Activated T-helper 17 cell treated with anti-CD3 and anti-CD28 coated beads, Interleukin-2, amount 50 U/mL, for 72 hours (primary cell): ENCODE measurements at regions not wholly inside any gene's neighbourhood (a gene's known extent, or its start where the extent isn't known, plus 50 kb on each side); places are given as distances from the start of the nearest gene placed in this dataset.
A peak's percentile ranks its signal among the peaks of the same experiment; 100 is the strongest.

Experiments
- ATAC-seq: fragments of 150-1000 bp; cut with Tn5 transposase; replicated peaks from 2 replicates; pipeline ENCODE4 v1.10.0; 2021; ENCODE audit warnings: mild to moderate bottlenecking, moderate library complexity
- H3K27ac Mint-ChIP-seq: one replicate; pipeline ENCODE4 v1.8.0; 2022; ENCODE audit warnings: mixed read lengths
- H3K27me3 Mint-ChIP-seq: one replicate; pipeline ENCODE4 v1.8.0; 2022; ENCODE audit warnings: mixed read lengths
- H3K36me3 Mint-ChIP-seq: one replicate; pipeline ENCODE4 v1.8.0; 2022; ENCODE audit warnings: low read depth, mild to moderate bottlenecking, mixed read lengths
- H3K4me1 Mint-ChIP-seq: one replicate; pipeline ENCODE4 v1.8.0; 2022; ENCODE audit warnings: mixed read lengths
- H3K4me3 Mint-ChIP-seq: one replicate; pipeline ENCODE4 v1.8.0; 2022; ENCODE audit warnings: mild to moderate bottlenecking, mixed read lengths
- H3K9me3 Mint-ChIP-seq: one replicate; pipeline ENCODE4 v1.8.0; 2022; ENCODE audit warnings: mixed read lengths

DNA sequence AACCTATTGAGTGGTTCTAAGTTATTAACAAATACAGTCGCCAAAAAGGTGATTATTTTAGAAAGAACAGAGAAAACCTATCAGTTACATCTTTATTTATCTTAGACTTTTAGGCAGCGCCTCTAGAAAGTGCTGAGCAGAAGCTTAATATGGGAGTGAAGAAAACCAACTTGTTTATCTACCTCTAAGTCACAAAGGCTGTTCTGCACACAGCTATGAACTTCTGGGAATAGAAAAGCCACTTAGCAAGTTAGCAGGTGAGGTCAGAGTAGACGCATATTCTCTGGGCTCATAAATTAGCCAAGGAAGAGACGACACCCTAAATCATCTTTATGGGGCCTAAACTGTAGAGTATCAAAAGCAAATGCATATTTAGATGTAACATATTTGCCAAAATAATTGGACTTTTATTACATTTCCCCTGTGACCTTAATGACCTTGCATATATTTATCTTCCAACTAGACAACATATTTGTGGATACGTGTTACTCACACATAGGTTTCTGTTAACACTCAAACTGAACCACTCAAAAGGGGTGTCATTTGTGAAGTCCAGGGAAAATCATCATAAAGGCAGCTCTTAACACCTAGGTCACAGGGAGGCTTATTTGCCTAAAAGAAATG lies 267.1 kb downstream of the ADGB start:
- no peaks in the 10 kb centered on the region for H3K36me3 Mint-ChIP-seq
- no peak for ATAC-seq
- H3K4me1 Mint-ChIP-seq, result no peaks in the 10 kb centered on the region
- no peak overlapping the region for H3K4me3 Mint-ChIP-seq
- no peak overlapping the region for H3K27ac Mint-ChIP-seq
- H3K27me3 Mint-ChIP-seq, result peaks cover 11% of the 10 kb centered on the region
- H3K9me3 Mint-ChIP-seq, result no peaks in the 10 kb centered on the region

DNA sequence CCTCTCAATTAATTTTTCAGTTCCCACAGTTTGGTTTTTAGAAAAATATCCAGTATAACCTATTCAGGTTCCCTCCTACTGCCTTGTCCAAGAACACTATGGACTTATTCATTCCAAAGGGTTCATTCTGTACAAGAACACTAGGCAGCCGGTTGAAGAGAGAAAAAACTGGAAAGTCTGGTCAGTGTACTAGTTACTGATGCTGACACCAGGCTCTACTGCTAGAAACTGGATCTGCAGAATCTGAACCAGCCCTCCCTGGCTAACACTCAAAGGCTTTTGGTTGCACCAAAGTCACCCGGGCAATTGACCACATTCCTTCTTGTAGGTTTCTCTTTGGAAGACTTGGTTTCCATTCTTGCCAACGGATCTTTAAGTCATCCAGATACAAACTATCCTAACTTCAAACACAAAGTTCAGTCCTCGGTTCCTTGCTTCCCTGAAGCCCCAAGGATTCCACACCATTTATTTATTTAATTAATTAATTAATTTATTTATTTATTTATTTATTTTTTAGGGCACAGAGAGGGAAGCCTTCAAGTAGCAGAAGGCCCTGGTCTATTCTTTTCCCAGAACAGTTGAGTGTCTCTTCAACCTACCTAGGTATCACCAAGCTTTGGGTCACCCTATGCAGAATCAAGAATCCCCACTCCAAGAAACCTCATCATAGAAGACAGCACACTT lies 268.1 kb downstream of the ADGB start:
- Mint-ChIP-seq H3K36me3 (no peaks in the 10 kb centered on the region), H3K4me3 (no peak overlapping the region), H3K27ac (no peak overlapping the region), H3K4me1 (no peaks in the 10 kb centered on the region), H3K27me3 (peaks cover 12% of the 10 kb centered on the region), H3K9me3 (no peaks in the 10 kb centered on the region)
- no peak for ATAC-seq

DNA sequence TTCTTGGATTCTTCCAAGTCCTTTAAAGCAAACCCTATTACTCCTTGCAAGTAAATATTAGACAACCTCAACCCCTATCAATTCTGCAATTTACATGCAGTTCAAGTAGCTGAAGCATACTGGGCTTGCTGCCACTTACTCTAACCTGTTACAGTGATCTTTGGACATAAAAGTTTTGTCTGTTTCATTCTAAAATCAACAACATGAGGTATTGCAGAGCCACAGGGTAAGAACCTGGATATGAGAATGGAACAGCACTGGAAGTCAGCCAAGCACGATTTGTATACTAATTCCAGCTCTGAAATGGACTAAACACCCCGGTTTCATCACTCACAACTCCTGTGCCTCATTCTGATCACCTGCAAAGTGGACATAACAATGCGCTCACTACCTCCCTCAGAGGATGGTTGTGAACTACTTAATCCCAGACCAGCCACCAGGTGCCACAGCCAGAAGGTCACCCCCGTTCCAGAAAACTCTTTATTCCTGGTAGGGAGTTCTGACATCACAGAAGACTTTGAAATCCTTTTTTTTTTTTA lies 270.0 kb downstream of the ADGB start:
- Mint-ChIP-seq H3K36me3 (no peaks in the 10 kb centered on the region), H3K27me3 (peaks cover 14% of the 10 kb centered on the region), H3K27ac (no peak overlapping the region), H3K4me3 (no peak overlapping the region), H3K9me3 (no peaks in the 10 kb centered on the region), H3K4me1 (no peaks in the 10 kb centered on the region)
- no peak for ATAC-seq

DNA sequence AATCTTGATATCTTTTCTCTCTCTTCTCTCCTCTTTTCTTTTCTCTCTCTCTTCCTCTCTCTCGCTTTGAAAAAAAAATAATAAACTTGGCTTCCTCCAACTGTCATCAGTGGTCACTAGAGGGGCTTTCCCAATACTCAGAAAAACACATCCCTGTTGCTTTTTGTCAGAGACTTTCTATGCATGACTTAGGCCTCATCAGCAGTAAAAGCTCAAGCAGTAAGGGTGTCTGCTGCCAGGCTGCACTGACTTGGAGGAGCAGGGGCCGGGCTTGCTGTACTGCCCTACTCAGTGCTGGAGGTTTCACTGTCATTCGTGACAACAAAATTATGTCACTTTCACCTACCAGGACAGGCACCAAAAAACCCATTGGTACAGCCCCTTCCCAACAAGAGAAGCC lies 272.0 kb downstream of the ADGB start:
- H3K4me1 Mint-ChIP-seq, result no peaks in the 10 kb centered on the region
- H3K9me3 Mint-ChIP-seq, result no peaks in the 10 kb centered on the region
- ATAC-seq, result peak; percentile 28
- no peak overlapping the region for H3K4me3 Mint-ChIP-seq
- H3K36me3 Mint-ChIP-seq, result no peaks in the 10 kb centered on the region
- no peak overlapping the region for H3K27ac Mint-ChIP-seq
- peaks cover 11% of the 10 kb centered on the region for H3K27me3 Mint-ChIP-seq

DNA sequence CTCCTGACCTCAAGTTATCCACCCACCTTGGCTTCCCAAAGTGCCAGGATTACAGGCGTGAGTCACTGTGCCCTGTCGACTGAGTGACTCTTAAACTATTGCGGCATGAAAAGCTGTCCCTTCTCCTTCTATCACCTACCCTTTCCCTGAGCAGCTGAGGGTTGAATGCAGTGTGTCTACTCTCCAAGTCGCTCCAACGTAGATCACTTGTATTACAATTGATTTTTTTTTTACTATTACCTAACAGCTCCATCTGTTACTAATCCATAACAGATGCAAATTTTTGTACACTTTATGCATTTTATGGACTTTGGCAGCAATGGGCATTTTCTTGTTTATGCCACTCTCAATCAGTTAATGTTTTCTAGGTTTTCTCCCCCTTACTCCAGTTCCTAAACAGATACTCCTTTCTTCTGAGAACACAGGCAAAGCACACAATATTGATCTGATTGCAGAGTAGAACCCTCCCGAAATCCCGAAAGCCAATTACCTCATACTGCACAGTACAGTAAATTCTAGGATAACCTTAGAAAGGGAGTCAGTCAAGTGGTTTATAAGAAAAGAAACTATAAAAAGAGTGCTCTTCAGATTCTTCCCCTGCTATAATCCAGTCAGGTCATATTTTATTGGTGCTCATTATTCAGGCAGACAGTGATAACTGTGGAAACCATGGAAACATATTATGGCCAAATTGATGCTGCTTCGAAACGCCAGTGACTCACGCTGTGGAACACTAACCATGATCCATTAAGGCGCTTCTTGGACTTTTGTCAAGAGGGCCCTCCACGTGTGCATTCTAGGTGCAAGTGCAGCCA lies 273.0 kb downstream of the ADGB start:
- no peak overlapping the region for H3K27ac Mint-ChIP-seq
- no peak for ATAC-seq
- H3K4me3 Mint-ChIP-seq, result no peak overlapping the region
- H3K9me3 Mint-ChIP-seq, result no peaks in the 10 kb centered on the region
- peaks cover 11% of the 10 kb centered on the region for H3K27me3 Mint-ChIP-seq
- H3K4me1 Mint-ChIP-seq, result no peaks in the 10 kb centered on the region
- no peaks in the 10 kb centered on the region for H3K36me3 Mint-ChIP-seq

DNA sequence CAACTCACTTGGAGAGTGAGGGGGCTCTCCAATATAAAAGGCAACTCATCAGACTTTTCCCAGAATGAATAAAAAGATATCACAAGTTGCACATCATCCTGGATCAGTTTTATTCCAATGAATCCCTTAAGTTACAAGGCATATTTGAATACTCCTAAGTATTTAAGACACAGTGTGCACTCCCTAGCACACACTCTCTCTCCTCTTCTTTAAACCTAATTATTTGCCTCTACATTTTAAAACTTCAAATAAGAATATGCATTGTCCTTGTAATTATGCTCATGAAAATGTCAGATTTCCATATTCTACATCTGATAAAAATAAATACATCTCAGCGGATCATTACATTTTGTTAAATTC lies 273.6 kb downstream of the ADGB start:
- ATAC-seq, result no peak
- Mint-ChIP-seq H3K27me3 (peaks cover 11% of the 10 kb centered on the region), H3K4me1 (no peaks in the 10 kb centered on the region), H3K36me3 (no peaks in the 10 kb centered on the region), H3K27ac (no peak overlapping the region), H3K9me3 (no peaks in the 10 kb centered on the region), H3K4me3 (no peak overlapping the region)

DNA sequence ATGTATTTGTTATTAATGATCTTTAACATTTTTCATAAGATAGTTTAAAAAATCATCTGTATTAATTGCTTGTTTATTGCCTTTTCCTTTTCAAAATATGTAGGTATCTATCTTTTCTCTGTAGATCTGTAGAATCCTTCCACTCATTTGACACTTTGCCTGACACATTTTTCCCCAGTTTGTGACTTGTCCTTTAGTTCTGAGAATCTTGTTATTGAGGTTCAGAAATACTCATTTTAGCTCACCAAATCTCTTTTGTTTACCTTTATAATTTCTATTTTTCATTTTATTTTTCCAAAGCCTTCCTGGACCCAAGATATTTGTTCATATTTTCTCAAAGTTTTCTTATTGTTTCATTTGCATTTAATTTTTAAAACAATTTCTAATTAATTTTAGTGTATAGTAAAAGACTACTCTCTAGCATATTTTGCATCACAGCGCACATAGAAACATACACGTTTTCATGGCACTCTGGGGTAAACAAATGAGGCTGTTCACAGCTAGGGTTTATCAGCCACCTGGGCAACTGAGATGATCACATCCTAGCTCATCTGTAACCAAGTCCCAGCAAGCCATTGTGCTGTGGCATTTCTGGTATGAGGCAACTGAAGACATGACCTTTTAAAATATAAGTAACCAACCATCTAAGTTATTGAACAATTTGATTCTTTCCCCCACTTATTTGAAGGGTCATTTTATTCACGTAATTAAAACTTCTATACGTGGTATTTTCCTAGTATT lies 275.7 kb downstream of the ADGB start:
- Mint-ChIP-seq H3K27me3 (peaks cover 11% of the 10 kb centered on the region), H3K4me3 (no peak overlapping the region), H3K27ac (no peak overlapping the region), H3K9me3 (no peaks in the 10 kb centered on the region), H3K4me1 (no peaks in the 10 kb centered on the region), H3K36me3 (no peaks in the 10 kb centered on the region)
- ATAC-seq, result no peak

DNA sequence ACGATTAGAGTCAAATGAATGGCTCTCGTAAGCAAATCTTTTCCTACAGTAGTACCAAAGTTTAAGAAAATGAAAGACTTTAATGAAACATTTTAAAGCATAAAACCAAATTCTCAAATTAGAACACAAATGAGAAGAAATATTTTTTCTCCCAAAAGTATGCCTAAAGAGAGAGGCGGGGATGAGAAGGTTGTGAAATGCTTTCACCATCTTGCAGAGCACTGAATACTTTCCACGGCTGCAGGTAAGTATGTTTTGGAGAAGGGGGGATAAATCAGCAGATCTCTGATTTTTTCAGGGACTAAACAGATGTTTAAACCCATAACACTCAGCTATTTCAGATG lies 277.1 kb downstream of the ADGB start:
- Mint-ChIP-seq H3K4me1 (no peaks in the 10 kb centered on the region), H3K27me3 (peaks cover 3% of the 10 kb centered on the region), H3K4me3 (no peak overlapping the region), H3K36me3 (no peaks in the 10 kb centered on the region), H3K27ac (no peak overlapping the region), H3K9me3 (no peaks in the 10 kb centered on the region)
- ATAC-seq, result no peak

DNA sequence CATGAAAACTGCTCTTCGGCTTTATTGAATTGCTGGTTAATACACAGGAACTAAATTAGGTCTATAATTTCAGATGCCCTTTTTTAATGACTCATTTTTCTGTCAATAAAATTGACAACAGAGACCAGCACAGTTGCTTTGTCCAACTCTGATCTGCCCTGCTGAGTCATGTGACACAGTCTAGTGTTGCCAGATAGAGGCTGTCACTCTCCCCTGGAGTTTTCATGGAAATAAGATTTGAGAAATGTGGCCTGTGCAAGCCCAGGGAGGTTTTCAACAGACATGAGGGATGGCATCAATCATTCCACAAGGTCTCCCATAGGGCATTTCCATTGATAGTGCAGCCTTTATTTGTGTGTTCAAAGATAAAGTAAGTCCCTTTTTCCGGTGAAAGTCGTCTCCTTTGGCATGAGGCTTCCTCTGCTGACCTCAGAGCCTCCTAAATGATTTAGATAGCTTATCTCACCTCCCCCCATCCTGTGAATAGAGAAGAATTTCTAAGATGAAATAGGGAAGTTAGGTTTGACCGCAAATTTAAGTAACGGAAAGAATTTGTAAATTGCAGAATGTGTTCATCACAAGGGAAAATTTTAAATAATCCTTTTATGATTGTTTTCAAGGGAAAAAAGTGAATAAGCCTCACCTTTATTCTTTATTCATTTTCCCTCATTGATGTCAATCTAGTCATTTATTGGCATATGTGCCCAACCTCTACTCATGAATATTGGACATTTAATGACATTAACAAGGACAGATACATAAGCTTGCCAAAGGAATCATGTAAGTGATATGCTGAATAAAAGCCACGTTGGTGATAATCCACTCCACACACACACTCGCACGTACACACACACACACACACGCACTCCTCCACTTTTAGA lies 277.7 kb downstream of the ADGB start:
- no peak overlapping the region for H3K27ac Mint-ChIP-seq
- H3K9me3 Mint-ChIP-seq, result no peaks in the 10 kb centered on the region
- ATAC-seq, result no peak
- no peaks in the 10 kb centered on the region for H3K36me3 Mint-ChIP-seq
- no peak overlapping the region for H3K4me3 Mint-ChIP-seq
- H3K4me1 Mint-ChIP-seq, result no peaks in the 10 kb centered on the region
- peaks cover 3% of the 10 kb centered on the region for H3K27me3 Mint-ChIP-seq

DNA sequence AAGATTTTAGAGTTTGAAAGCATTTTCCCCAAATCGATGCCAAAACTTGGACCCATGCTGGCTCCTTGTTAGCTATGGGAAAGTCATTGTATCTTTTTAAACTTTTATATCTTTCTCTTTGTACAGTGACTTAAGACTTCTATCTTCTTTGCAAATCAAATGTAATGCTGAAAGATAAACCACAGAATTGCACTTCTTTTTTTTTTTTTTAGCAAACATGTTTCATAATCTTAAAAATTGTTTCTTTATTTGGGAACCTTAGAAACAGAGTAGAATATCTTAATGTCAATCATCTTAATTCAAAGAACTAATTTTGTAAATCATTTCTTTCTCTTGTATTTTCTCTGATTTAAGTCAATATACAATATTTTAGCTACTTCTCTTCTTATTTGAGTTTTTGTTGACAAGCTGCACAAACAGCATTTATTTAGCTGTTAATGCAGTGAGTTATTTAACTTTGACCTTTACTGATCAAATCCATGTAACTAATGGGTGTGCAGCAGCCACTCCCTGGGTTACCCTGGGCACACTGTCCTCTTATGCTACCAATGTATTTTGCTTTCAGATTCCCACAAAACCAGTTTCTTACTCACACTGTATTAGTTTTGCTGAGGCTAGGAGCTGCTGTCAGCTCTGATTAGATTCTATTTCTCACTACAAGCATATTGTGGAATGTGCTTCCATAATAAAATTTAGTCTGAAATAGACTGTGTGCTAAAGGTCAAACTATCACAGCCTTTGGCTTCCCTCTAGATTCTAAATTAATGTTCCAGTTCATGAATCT lies 279.6 kb downstream of the ADGB start:
- Mint-ChIP-seq H3K9me3 (no peaks in the 10 kb centered on the region), H3K4me1 (no peaks in the 10 kb centered on the region), H3K27me3 (no peaks in the 10 kb centered on the region), H3K4me3 (no peak overlapping the region), H3K27ac (no peak overlapping the region), H3K36me3 (no peaks in the 10 kb centered on the region)
- ATAC-seq, result no peak

DNA sequence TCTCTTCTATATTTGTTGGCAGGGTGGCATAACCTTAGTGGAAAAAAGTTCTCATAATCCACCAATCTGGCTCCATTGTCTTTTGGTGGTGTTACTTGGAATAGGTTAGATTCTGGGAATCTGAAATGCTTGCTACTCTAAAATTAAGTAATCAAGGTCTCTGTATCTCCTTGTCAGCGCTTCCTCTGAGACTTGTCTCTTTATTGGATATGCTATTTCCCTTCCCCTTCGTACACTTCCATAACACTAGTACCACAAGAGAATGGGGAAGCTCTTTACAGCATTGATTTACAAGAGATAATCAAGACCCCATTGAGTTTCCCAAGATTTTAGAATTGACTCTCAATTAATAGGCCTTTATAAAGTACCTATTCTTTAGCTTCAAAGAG lies 280.2 kb downstream of the ADGB start:
- Mint-ChIP-seq H3K4me1 (no peaks in the 10 kb centered on the region), H3K4me3 (no peak overlapping the region), H3K27ac (no peak overlapping the region), H3K36me3 (no peaks in the 10 kb centered on the region), H3K27me3 (no peaks in the 10 kb centered on the region), H3K9me3 (no peaks in the 10 kb centered on the region)
- ATAC-seq, result no peak

DNA sequence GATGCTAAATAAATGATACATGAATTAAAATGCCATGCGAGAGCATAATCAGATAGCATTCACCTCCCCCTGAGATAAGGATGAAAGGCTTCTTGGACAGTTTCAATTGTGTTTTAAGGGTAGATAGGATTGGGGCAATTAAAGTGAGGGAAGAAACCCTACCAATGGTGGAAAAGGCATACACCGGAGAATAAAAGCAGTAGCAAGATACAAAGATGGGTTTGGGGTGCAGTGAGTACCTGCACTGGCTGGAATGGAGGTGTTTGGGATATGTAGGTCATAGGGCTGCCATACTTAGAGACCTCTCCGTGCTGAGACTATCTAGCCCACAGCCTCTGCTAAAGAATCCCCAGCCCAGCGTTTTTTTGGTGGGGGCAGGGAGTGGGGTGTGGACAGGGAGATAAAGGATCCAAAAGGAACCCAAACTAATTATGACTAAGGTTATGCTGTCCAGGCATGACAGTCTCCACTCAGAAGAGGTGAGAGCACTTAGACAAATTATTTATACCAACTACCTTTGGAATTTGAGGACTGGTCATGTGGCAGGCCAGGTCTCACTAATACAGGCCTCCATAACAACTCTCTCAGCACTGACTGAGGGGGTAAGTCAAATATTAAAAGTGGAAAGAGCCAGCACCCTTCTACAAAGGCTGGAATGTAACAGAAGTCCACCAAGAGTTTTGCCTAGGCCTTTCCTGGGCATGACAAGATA lies 280.8 kb downstream of the ADGB start:
- H3K36me3 Mint-ChIP-seq, result no peaks in the 10 kb centered on the region
- H3K4me1 Mint-ChIP-seq, result no peaks in the 10 kb centered on the region
- no peaks in the 10 kb centered on the region for H3K27me3 Mint-ChIP-seq
- no peaks in the 10 kb centered on the region for H3K9me3 Mint-ChIP-seq
- no peak overlapping the region for H3K4me3 Mint-ChIP-seq
- H3K27ac Mint-ChIP-seq, result no peak overlapping the region
- no peak for ATAC-seq
